HCT116 (cell line): ENCODE measurements at regions not wholly inside any gene's neighbourhood (a gene's known extent, or its start where the extent isn't known, plus 50 kb on each side); places are given as distances from the start of the nearest gene placed in this dataset.

Source experiments
- ATAC-seq: fragments of 200-7000 bp; cut with Tn5 transposase; 2 replicates; pipeline ENCODE4 v1.9.1; 2020; ENCODE audit warnings: mild to moderate bottlenecking, moderate library complexity
- BruUV-seq: library from RNA; stranded (reverse); fragments of 400-500 nt; replicated peaks from 2 replicates; lab custom pipeline; 2021; lab: Mats Ljungman, UMichigan
- CTCF ChIA-PET: fragments of 300-600 bp; sonication (Branson Sonifier 250); formaldehyde crosslinking; loops from one replicate; lab custom pipeline; 2021; ENCODE audit warnings: antibody characterized with exemption; lab: Charles Lee
- POLR2A ChIA-PET: fragments of 300-600, 350-600 bp; sonication (Branson Sonifier 250); formaldehyde crosslinking; loops from one replicate; lab custom pipeline; 2021; ENCODE audit warnings: antibody characterized with exemption; lab: Charles Lee
- RAD21 ChIA-PET, 2 experiments: fragments of 300-600 bp; sonication (Branson Sonifier 250); formaldehyde crosslinking; loops; one replicate each; lab custom pipeline; 2023; ENCODE audit warnings: low total read pairs in 2 of 2; ENCODE audit not compliant: uncharacterized antibody in 2 of 2, unreplicated experiment in 2 of 2, low non-redundant PET in 1 of 2; lab: Charles Lee
- DNase-seq: peaks from one replicate; pipeline ENCODE4 v3.0.0-alpha.2; 2010; ENCODE audit warnings: low read depth, low spot score
- H2AFZ ChIP-seq: fragments of 200-600 bp; shearing (Covaris generic), sonication (generic); 2 replicates; pipeline ENCODE4 v1.6.1; 2017; ENCODE audit warnings: low read depth, mixed run types, mixed read lengths, antibody characterized with exemption, low read length; ENCODE audit not compliant: poor library complexity, severe bottlenecking
- H3K27ac ChIP-seq: 2 replicates; pipeline ENCODE4 v1.5.1; 2012; ENCODE audit warnings: low read depth, low read length
- H3K27me3 ChIP-seq: fragments of 200-600 bp; sonication (generic); 2 replicates; pipeline ENCODE4 v1.6.1; 2016; ENCODE audit warnings: mixed run types, low read length, mixed read lengths; ENCODE audit not compliant: insufficient read depth
- H3K36me3 ChIP-seq, 2 experiments: fragments of 200-500 bp in 1 of 2; fragments of 200-600 bp in 1 of 2; sonication (Bioruptor generic) in 1 of 2; sonication (generic) in 1 of 2; 2 replicates each; pipeline versions ENCODE4 v1.5.1 to v1.6.1; 2014 to 2016; ENCODE audit warnings: low read length in 2 of 2, inconsistent platforms in 1 of 2, mixed read lengths in 1 of 2, mixed run types in 1 of 2; ENCODE audit not compliant: insufficient read depth in 2 of 2, control insufficient read depth in 1 of 2
- H3K4me1 ChIP-seq, 2 experiments: fragments of 200-600 bp in 1 of 2; sonication (generic) in 1 of 2; 2 replicates each; pipeline versions ENCODE4 v1.5.1 to v1.6.1; 2012 to 2017; ENCODE audit warnings: low read length in 2 of 2, inconsistent platforms in 1 of 2, mild to moderate bottlenecking in 1 of 2, mixed read lengths in 1 of 2, mixed run types in 1 of 2, moderate library complexity in 1 of 2; ENCODE audit not compliant: insufficient read depth in 2 of 2, control insufficient read depth in 1 of 2
- H3K4me2 ChIP-seq: fragments of 200-600 bp; sonication (generic); 2 replicates; pipeline ENCODE4 v1.6.1; 2017; ENCODE audit warnings: mixed run types, low read length, mixed read lengths
- H3K4me3 ChIP-seq, 2 experiments: fragments of 200-600 bp in 1 of 2; sonication (generic) in 1 of 2; replicated peaks in 1 of 2; 2 replicates each; pipeline ENCODE4 v1.5.1; 2011 to 2016; ENCODE audit warnings: low read length in 2 of 2, control low read depth in 1 of 2, low read depth in 1 of 2, mild to moderate bottlenecking in 1 of 2, mixed read lengths in 1 of 2, mixed run types in 1 of 2
- H3K79me2 ChIP-seq: fragments of 200-600 bp; sonication (generic); 2 replicates; pipeline ENCODE4 v1.6.1; 2017; ENCODE audit warnings: mild to moderate bottlenecking, mixed run types, low read length, moderate library complexity, mixed read lengths; ENCODE audit not compliant: insufficient read depth
- H3K9ac ChIP-seq: fragments of 200-600 bp; sonication (generic); 2 replicates; pipeline ENCODE4 v1.6.1; 2016; ENCODE audit warnings: low read length, mixed read lengths
- H3K9me2 ChIP-seq: fragments of 200-600 bp; sonication (generic), shearing (Covaris generic); 2 replicates; pipeline ENCODE4 v1.6.1; 2017; ENCODE audit warnings: mixed run types, mild to moderate bottlenecking, moderate library complexity; ENCODE audit not compliant: insufficient read depth
- H3K9me3 ChIP-seq, 2 experiments: fragments of 200-500 bp in 1 of 2; fragments of 200-600 bp in 1 of 2; sonication (Bioruptor generic) in 1 of 2; sonication (generic) in 1 of 2; 2 replicates each; pipeline ENCODE4 v1.6.1; 2014 to 2017; ENCODE audit warnings: low read length in 2 of 2, mixed read lengths in 2 of 2, inconsistent platforms in 1 of 2, low read depth in 1 of 2, mild to moderate bottlenecking in 1 of 2, mixed run types in 1 of 2, moderate library complexity in 1 of 2; ENCODE audit not compliant: control insufficient read depth in 1 of 2, insufficient read depth in 1 of 2
- H4K20me1 ChIP-seq: fragments of 200-600 bp; sonication (generic), shearing (Covaris generic); 2 replicates; pipeline ENCODE4 v1.6.1; 2017; ENCODE audit warnings: mixed run types, mild to moderate bottlenecking, moderate library complexity; ENCODE audit not compliant: insufficient read depth
- CBX3 ChIP-seq: IDR thresholded peaks from 2 replicates; pipeline ENCODE4 v1.6.1; 2012; ENCODE audit warnings: low read depth
- CEBPB ChIP-seq: IDR thresholded peaks from 2 replicates; pipeline ENCODE4 v1.6.1; 2012; ENCODE audit warnings: low read depth
- CTCF ChIP-seq, 3 experiments: fragments of 200-600 bp in 1 of 3; sonication (generic) in 1 of 3; IDR thresholded peaks in 2 of 3; conservative IDR thresholded peaks in 1 of 3; 2 replicates each; pipeline ENCODE4 v1.5.1; 2012 to 2017; ENCODE audit warnings: low read depth in 2 of 3, low read length in 2 of 3, antibody characterized with exemption in 1 of 3, borderline replicate concordance in 1 of 3, control low read depth in 1 of 3, mild to moderate bottlenecking in 1 of 3, mixed read lengths in 1 of 3, mixed run types in 1 of 3, moderate library complexity in 1 of 3; ENCODE audit not compliant: insufficient read depth in 1 of 3
- ELF1 ChIP-seq: IDR thresholded peaks from 2 replicates; pipeline ENCODE4 v1.6.1; 2012; ENCODE audit warnings: low read depth, borderline replicate concordance
- EZH2 ChIP-seq: fragments of 200-600 bp; sonication (generic); IDR thresholded peaks from 2 replicates; pipeline ENCODE4 v1.6.1; 2017; ENCODE audit warnings: antibody characterized with exemption, mixed run types
- EZH2phosphoT487 ChIP-seq: fragments of 200-600 bp; IDR thresholded peaks from 2 replicates; pipeline ENCODE4 v1.6.1; 2018; ENCODE audit warnings: antibody characterized with exemption, borderline replicate concordance
- FOSL1 ChIP-seq: IDR thresholded peaks from 2 replicates; pipeline ENCODE4 v1.6.1; 2012; ENCODE audit warnings: low read depth
- JUND ChIP-seq: IDR thresholded peaks from 2 replicates; pipeline ENCODE4 v1.6.1; 2012
- MAX ChIP-seq: IDR thresholded peaks from 2 replicates; pipeline ENCODE4 v1.6.1; 2012
- POLR2A ChIP-seq: IDR thresholded peaks from 2 replicates; pipeline ENCODE4 v1.7.0; 2011; ENCODE audit warnings: borderline replicate concordance; ENCODE audit not compliant: insufficient read depth, insufficient read length; ENCODE audit errors: extremely low read depth
- POLR2AphosphoS5 ChIP-seq: IDR thresholded peaks from 2 replicates; pipeline ENCODE4 v1.6.1; 2011; ENCODE audit warnings: mild to moderate bottlenecking, low read depth, low read length, moderate library complexity
- REST ChIP-seq: IDR thresholded peaks from 2 replicates; pipeline ENCODE4 v1.6.1; 2012; ENCODE audit warnings: low read depth
- SP1 ChIP-seq: IDR thresholded peaks from 2 replicates; pipeline ENCODE4 v1.6.1; 2012; ENCODE audit warnings: low read depth
- SRF ChIP-seq: IDR thresholded peaks from 2 replicates; pipeline ENCODE4 v1.6.1; 2012; ENCODE audit warnings: low read depth
- YY1 ChIP-seq: IDR thresholded peaks from 2 replicates; pipeline ENCODE4 v1.6.1; 2011; ENCODE audit warnings: low read length, low read depth, moderate library complexity, mild to moderate bottlenecking; ENCODE audit not compliant: insufficient replicate concordance; ENCODE audit errors: extremely low read depth
- ZBTB33 ChIP-seq: IDR thresholded peaks from 2 replicates; pipeline ENCODE4 v1.6.1; 2011; ENCODE audit warnings: mild to moderate bottlenecking, low read length, moderate library complexity; ENCODE audit not compliant: insufficient replicate concordance; ENCODE audit errors: extremely low read depth
- ZFX ChIP-seq: fragments of 450-650 bp; IDR thresholded peaks from 2 replicates; pipeline ENCODE4 v1.6.1; 2017
- ZNF274 ChIP-seq: fragments of 200-500 bp; sonication (Bioruptor generic); IDR thresholded peaks from 2 replicates; pipeline ENCODE4 v1.6.1; 2014; ENCODE audit warnings: mild to moderate bottlenecking, low read depth, low read length, inconsistent platforms
- intact Hi-C: fragments of 100-400 bp; cut with micrococcal nuclease; formaldehyde crosslinking; loops from 2 replicates; pipeline ENCODE4 v1.10.0; 2022

- H3K79me2 ChIP-seq, result no peaks in the 10 kb centered on the region
- no peak overlapping the region for H3K27ac ChIP-seq
- ChIA-PET CTCF (no interaction called here), RAD21 (no interaction called here), POLR2A (no interaction called here)
- ATAC-seq (no peak), DNase-seq (no peak)
- intact Hi-C loops, result no loop called here
- H3K36me3 ChIP-seq, result no peaks in the 10 kb centered on the region
- no peaks in the 10 kb centered on the region for H4K20me1 ChIP-seq
- H3K9ac ChIP-seq, result no peak overlapping the region
- no peaks in the 10 kb centered on the region for H3K9me2 ChIP-seq
- no peaks in the 10 kb centered on the region for H3K9me3 ChIP-seq
- BruUV-seq, result no TSS peak
- H3K27me3 ChIP-seq, result peaks cover 26% of the 10 kb centered on the region
- no peaks in the 10 kb centered on the region for H3K4me1 ChIP-seq
- H3K4me3 ChIP-seq, result no peak overlapping the region
- H2AFZ ChIP-seq, result no peak overlapping the region
- H3K4me2 ChIP-seq, result no peak overlapping the region
- TF ChIP-seq REST (no peak), ZFX (no peak), YY1 (no peak), POLR2AphosphoS5 (no peak), ELF1 (no peak), CTCF (IDR thresholded peaks at IDR 0.05 in 2 of 3, conservative IDR thresholded peaks at IDR 0.05 in 1 of 3; ENCODE audit: borderline replicate concordance in 1 of 3, insufficient read depth in 1 of 3, low read depth in 2 of 3, low read length in 2 of 3) (no peak), ZNF274 (no peak), MAX (no peak), POLR2A (no peak), SRF (no peak), EZH2 (no peak), CBX3 (no peak), FOSL1 (no peak), SP1 (no peak), ZBTB33 (no peak), JUND (no peak), EZH2phosphoT487 (no peak), CEBPB (no peak)
These were observed 248.6 kb downstream of the HNRNPD start for GRCh38 chr4:82124932-82125786.
